HG03460 (cell line): ENCODE measurements at regions not wholly inside any gene's neighbourhood (a gene's known extent, or its start where the extent isn't known, plus 50 kb on each side); places are given as distances from the start of the nearest gene placed in this dataset.
"Not testable (repeated sequence)": the region's sequence is repeated elsewhere in the genome, so short reads cannot be mapped to it uniquely, and the experiment has no call there.

Source experiments
- ATAC-seq: cut with Tn5 transposase; IDR thresholded peaks from one replicate; pipeline ENCODE4 v1.9.1; 2021; ENCODE audit not compliant: unreplicated experiment

DNA sequence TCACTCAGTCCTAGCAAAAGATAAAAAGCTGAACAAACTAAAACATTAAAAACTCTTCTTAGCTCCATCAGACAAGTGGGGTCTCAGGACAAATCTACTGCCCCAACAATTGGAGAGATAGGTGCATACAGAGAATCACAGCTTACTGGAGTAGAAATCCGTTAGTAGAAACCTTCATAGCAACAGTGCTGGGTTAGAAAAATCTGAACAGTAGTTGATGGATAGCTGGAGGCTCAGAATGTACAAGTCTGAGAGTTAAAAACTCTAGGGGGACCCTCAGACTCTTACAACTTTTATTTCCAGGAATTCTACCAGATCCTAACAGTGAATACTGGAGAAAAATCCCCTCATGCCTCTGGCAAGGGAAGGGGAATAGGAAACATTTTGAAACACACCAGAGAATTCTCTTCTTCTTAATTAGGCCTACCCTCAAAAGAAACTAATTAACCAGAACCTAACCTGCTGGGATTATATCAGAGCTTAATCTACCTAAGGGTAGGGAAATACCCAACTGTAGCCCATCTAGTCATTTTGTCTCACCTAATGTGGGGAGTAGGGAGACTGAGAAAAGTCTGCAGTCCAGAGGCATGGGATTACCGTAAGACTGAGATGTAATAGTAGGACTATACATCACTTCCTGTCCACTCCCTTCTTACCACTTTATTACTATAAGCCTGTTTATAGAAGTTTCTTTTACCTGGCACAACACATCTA, 165.0 kb upstream of the CTSO start:
- no peak for ATAC-seq

DNA sequence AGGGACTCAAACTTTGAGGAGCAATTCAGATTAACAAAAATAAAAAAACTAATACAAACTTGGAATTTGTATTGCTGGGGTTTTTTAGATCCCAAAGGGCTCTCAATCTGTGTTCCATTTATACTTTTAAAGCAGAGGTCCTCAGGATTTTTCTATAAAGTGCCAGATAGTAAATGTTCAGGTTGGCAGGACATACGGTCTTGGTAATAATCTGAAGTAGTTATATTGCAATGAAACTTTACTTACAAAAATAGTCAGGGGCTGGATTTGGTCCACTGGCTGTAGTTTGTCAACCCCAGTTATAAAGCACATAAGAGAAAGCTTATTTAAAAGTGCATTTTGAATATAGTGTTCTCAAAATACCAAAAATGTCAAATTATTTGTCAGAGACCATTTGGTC, 164.1 kb upstream of the CTSO start:
- ATAC-seq: no peak

DNA sequence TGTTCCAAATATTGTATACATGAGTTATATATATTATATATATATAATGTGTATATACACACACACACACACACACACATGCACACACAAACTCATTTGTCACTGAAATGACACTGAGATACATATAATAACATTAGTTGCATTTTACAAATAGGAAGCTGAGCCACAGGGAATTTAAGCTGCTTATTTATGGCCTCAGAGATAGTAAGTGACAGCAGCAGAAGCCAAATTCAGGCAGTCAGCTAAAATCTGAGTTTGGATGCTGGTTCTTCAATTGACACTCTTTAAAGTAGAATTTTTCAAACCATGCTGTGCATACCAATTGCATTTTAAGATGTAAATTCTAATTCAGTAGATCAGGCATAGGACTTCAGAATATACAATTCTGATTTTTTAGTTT, 163.3 kb upstream of the CTSO start:
- ATAC-seq: no peak

DNA sequence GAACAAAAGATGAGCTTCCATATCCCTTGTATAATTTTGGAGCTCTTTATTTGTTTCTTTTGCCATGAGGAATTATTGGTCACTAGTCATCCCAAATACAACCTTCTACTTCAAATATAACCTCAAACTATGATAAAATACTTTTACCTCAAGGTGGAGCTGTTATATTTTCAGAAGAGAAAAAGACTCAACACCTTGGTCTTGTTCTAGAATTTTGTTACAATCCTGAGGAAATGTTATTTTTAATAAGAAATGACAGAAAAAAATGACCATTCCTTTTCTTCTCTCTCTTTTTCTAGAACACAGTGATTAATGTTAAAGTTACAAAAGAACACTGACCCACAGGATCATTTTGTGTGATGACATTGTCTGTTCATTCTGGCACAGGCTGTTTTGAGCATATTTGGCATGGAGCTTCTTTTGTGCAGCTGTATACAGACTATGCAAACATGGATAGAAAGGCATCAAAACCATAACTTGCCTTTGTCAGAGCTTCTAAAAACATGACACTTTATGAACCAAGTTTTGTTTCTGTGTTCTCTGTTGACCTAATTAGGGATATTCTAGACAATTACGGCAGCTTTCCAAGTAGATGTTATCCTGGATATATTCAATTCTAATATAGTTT, 159.6 kb upstream of the CTSO start:
- ATAC-seq: no peak

DNA sequence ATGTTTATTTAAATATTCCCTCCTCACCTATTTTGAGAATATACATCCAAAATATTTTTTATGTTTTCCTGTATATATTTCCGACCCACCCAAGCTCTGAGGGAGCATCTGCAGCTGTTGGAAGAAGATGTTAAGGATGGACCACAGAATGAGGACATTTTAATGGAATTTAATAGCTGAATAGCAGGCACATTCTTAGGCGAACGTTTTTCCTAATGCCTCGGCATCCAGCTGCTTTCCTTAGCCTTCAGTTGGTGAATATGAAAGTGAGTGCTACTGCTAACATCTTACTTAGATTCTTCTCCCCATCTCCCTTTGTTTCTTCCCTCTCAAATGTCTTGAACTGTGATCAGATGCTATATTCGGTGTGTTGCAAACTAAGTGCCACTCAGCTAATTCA, 158.0 kb upstream of the CTSO start:
- ATAC-seq: no peak

DNA sequence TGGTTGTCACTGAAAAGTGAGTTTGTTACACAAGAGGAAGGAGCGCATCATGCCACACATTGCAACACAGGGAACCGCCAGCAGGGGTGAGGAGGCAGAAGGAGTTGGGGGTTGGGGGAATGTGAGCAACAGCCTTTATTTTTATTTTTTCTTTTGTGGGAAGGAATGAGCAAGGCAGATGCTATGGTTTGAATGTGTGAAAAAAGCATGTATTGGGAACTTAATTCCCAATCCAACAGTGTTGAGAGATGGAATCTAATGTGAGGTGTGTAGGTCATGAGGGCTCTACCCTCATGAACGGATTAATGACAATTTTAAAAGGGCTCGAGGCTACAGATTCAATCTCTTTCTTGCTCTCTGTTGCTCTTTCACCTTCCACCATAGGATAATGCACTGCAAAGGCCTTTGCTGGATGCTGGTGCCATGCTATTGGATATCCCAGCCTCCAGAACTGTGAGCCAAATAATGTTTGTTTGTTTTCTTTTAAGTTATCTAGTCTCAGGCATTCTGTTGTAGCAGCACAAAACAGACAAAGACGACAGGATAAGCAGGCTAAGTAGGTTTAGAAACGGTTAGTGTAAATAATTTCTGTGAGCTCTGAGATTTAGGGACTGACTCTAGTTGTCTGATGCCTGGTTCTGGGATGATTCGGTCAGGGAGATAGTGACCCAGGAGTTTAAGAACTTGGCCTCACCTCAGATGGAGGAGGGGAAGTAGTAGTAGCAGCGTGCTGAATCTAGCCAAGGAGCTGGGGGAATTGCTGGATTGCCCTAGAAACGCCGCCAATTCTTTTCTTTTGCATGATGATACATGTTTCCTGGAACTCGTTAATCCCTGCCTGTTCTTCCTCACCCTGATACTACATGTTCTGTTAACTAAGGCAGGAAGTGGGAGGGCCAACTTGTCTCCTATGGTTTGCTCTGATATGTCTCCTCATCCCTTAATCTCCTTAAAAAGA, 156.6 kb upstream of the CTSO start:
- no peak for ATAC-seq

DNA sequence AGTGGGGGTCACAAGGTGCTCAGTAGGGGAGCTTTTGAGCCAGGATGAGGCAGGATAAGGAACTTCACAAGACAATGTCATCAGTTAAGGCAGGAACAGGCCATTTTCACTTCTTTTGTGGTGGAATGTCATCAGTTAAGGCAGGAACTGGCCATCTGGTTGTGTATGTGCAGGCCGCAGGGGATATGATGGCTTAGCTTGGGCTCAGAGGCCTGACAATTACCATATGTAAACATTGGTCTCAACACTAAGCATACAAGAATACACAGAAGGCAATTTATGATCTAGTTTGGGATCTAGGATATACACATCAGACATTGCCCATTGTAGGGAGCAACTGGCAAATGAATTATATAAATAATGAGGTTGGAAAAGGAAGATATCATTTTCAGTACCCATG, 155.4 kb upstream of the CTSO start:
- ATAC-seq: not testable (repeated sequence)

DNA sequence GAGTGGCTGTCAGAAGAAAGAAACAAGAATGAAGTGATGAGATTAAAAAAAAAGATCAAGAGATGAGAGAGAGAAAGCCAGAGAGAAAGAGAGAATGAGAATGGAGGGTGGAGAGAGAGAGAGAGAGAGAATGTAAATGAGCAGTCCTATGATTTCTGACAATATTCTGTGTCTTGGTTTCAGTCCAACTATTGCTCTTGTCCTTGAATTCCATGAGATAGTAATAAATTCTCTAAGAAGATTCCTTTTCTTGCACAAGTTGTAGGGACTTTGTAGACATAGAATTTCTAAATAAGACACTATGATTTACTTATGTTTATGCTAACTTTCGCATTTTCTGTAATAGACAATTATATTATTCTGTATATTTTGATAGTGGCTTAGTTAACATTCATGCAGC, 149.6 kb upstream of the CTSO start:
- ATAC-seq: no peak

DNA sequence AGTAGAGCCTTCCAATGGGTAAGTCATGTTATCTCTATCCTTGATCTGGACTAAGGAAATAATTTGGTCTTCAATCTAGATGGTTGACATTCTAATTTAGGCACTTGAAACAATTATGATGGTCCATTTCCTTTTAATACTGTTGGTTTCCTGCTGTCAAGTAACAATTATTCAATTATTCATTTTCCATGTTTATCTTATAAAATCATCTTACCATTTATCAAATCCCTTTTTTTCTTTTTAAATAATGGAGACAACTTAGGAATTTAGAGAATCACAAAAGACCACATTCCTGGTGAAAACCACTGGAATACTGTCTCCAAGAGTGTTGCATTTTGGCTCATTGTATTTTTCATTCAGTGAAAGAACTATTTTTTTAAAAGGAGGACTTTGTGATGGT, 148.7 kb upstream of the CTSO start:
- ATAC-seq: no peak

DNA sequence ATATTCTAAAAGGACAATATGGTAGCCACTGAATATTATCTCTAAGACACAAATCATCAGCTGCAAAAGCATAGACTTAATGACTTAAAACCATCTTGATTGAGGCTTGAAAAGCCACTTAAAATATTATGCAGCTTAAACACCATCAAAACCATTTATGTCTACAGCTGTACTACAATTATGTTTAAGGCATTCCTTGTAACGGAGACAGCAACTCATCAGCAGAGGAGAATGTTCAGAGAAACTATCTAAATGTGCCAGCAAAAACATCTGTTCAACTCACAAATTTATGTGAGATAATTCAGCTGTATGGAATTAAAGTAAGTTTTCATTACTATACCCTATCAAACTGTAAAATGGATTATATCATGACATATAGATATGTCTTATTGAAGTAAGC, 147.9 kb upstream of the CTSO start:
- no peak for ATAC-seq

DNA sequence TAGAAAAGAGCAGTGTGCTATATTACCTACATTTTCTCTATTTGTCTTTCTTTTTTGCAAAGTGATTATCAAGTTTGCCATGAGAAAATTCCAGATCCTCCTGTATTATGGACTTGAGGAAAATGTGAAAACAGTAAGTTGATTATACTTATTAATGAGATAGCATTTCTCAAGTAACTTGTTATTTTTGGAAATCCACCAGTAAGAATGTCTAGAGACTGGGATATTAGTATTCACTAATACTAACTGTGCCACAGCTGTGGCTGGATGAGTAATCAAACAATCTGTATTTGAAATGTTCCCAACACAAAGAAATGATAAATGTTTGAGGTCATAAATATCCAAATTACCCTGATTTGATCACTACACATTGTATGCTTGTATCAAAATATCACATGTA, 147.0 kb upstream of the CTSO start:
- ATAC-seq: no peak

DNA sequence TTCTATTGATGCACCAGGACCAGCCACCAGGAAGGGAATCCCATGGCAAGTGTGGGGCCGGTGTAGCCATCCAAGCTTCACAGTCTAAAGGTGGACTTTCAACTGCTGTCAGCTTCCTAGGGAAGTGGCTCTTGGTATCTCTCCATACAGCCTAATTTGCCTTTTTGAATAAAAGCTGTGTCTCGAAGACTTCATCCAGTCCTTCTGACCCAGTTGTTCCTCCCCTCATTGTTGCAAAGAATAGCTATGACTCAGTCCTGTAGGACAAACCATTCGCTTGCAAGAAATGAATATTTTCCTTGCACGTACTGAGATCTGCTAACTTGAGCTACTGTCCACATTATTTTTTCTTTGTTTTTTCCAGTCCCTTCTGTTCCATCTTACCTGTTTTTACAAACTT, 145.1 kb upstream of the CTSO start:
- no peak for ATAC-seq

DNA sequence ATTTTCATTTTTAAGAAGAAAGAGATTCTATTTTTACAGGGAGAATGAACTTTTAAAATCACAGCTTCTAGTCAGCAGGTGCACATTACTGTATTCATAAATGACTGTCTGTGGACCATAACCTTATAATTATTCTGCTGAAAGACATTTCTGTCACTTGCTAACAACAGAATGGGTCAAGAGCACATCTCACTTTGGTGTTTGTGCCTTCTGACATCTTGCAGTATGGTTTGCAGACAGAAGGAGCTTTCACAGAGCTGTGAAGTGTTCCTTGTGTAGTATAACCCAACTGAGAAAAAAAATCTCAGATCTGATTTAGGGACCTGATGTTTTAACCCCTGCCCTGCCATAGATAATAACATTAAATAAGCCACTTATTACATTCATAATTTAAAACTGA, 131.4 kb upstream of the CTSO start:
- no peak for ATAC-seq

DNA sequence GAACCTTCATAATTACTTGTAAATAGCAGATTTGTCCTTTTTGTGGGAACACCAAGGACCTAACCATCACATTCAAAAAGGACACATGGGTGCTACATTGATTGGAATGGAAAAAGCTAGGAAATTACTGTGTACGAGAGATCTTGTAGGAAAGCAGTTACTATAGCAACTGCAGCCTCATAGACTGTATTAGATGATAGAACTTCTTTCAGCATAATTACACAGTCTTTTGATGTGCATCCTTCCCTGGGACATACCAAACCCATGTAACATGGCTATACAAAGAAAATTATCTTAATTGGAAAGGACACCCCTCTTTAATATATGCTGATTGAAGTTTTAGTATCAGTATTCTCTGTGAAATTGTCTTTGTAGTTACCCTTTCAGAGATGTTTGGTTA, 130.7 kb upstream of the CTSO start:
- no peak for ATAC-seq

DNA sequence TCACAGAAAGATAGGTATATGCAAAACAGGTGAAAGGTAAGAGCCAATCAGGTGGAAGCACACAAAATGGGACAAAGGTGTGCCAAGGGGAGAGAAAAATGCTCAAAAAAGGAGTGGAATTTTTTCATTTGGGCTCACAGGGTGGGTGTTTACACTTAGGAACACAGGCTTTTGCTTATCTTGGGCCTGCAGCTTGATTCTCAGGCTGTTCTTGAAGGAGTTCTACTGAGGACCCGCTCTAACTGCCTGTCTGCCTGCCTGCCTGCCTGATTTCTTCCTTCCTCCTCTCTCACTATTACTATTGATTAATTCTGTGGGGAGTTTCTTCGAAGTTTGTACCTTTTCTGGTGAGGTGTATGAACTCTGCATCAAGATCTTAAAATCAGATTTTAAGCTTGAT, 120.3 kb upstream of the CTSO start:
- ATAC-seq: no peak

DNA sequence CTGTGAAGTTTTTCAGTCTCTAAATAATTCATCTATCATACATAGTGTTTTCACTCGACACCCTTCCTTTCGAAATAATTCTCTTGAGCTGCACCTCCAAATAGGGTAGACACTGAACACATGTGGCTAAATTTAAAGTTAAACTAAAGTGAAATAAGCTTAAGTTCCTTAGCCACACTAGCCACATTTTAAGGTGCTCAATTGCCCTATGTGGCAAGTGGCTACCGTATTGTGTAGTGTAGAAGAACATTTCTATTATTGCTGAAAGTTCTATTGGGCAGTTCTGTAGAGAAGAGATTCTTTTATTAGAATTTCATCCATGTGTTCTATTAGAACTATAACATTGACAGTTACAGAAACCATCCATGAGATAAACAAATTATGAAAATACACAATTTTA, 107.0 kb upstream of the CTSO start:
- ATAC-seq: no peak

DNA sequence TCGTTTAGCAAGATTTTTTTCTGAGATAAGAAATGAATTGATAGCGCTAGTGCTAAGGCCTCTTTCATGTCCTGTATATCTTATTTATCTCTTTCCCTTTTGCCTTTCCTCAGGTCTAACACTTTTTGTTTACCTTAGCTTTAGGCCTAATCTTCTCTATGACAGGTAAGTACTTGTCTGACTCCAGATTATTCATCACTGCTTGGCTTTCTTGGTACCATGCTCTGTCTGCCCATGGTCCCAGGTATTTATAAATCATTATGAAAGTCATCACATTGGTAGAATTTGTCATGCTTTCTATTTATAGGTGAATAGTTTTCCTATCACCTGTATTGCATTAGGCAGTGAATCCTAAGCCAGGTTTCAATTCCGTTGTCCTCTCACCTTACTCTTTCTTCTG, 99.5 kb upstream of the CTSO start:
- ATAC-seq: no peak

DNA sequence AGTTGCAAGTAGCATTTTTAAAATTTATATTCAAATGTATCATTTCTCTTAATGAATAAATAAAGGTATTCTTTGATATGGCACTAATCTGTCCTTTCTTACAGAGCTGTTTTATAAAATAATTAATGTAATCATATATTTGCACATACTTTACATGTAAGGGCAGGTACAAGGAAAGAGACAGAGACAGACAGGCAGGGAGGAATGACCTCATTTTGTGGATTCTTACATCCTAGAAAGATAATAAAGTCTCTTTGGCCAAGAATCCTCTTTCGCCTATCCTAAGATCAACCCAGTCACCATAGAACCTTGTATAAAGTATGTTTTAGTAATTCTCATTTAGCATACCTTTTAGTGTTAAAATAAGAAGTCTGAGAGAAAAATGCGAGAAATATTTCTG, 98.5 kb upstream of the CTSO start:
- ATAC-seq: no peak

DNA sequence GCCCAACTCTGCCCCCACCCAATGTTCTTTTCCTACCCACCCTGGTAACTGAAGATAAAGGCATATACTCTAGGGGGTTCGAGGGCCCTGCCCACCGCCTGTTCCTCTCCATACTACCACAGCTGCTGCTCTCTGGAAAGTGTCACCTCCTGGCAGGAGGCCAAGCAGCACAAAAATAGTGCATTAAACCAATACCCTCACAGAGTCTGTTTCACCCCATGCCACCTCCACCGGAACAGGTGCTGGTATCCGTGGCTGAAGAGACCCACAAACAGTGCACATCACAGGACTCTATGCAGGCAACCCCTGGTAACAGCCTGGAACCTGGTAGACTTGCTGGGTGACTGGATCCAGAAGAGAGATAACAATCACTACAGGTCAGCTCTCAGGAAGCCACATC, 85.1 kb upstream of the CTSO start:
- no peak for ATAC-seq

DNA sequence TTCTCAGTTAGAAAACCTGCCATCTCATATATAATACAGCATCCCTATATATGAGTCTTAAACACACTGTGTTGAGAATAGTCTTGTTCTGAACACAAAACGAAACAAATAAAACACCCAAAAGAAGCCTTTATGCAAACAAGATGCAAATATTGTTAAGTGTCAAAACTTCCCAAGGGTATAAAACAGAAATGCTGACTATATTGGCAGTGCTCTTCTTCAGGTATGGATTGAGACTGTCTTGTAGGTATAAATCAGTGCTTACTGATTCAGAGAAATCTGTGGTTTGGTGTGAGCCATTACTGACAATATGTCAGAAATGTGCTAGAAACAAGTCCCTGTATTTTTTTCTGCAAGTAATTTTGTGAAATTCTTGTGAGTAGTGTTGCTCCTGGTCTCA, 82.8 kb upstream of the CTSO start:
- ATAC-seq: no peak

DNA sequence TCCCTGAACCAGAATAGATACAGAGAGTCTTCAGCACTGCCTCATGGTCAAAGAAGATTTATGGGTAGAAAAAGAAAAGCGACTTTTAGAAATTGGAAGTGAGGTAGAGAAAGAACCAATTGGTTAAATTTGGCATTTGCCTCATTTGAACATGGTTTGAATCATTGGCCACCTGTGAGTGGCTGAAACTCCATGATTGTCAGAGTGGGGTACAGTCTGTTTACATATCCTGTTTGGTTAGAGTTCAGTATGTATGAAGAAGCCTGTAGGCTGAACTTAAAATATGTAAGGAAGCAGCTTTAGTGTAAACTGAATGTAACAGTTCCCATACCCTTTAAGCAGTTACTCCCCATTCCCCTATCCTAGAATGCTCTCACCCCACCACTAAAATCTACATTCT, 76.0 kb upstream of the CTSO start:
- ATAC-seq: no peak

DNA sequence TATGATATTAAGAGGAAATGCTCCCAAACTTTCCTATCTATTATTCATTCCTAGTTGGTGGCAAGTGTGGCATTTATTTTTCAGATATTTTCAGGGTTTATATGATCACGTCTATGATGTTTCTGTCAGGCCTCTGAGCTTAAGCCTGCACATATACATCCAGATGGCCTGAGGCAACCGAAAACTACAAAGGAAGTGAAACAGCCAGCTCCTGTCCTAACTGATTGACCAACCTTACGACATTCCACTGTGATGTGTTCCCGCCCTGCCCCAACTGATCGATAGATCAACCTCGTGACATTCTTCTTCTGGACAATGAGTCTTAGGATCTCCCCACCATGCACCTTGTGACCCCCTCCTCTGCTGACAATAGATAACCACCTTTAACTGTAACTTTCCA, 67.6 kb upstream of the CTSO start:
- ATAC-seq: no peak
